OCI-LY3 (cell line): ENCODE measurements at regions not wholly inside any gene's neighbourhood (a gene's known extent, or its start where the extent isn't known, plus 50 kb on each side); places are given as distances from the start of the nearest gene placed in this dataset.
A peak's percentile ranks its signal among the peaks of the same experiment; 100 is the strongest.

ENCODE experiments used
- H2AFZ ChIP-seq: fragments of 200-600, 300-600 bp; shearing (Covaris generic); 2 replicates; pipeline ENCODE4 v1.6.0; 2014; ENCODE audit warnings: antibody characterized with exemption, low read depth, low read length
- H3K27ac ChIP-seq: fragments of 200-600, 300-600 bp; sonication (generic); 2 replicates; pipeline ENCODE4 v1.5.1; 2014; ENCODE audit warnings: mild to moderate bottlenecking, low read length, moderate library complexity, mixed read lengths
- H3K27me3 ChIP-seq: fragments of 200-600, 300-600 bp; sonication (generic); 2 replicates; pipeline ENCODE4 v1.6.1; 2014; ENCODE audit warnings: low read depth, low read length, mixed read lengths
- H3K36me3 ChIP-seq: fragments of 200-600, 300-600 bp; sonication (generic); replicated peaks from 2 replicates; pipeline ENCODE3; 2014; ENCODE audit warnings: low read depth, low read length, mixed read lengths
- H3K4me1 ChIP-seq: fragments of 300-600, 200-600 bp; sonication (generic); 2 replicates; pipeline ENCODE4 v1.6.1; 2014; ENCODE audit warnings: low read length, mixed read lengths
- H3K4me2 ChIP-seq: fragments of 200-600, 300-600 bp; sonication (generic); 2 replicates; pipeline ENCODE4 v1.6.1; 2014; ENCODE audit warnings: low read length, mixed read lengths
- H3K4me3 ChIP-seq: fragments of 300-600, 200-600 bp; sonication (generic); 2 replicates; pipeline ENCODE4 v1.5.1; 2014; ENCODE audit warnings: antibody characterized with exemption, mild to moderate bottlenecking, low read length, moderate library complexity
- H3K79me2 ChIP-seq: fragments of 300-600, 200-600 bp; shearing (Covaris generic); 2 replicates; pipeline ENCODE4 v1.6.1; 2014; ENCODE audit warnings: mild to moderate bottlenecking, low read length, mixed read lengths
- H3K9ac ChIP-seq: fragments of 300-600, 200-600 bp; shearing (Covaris generic); 2 replicates; pipeline ENCODE4 v1.6.0; 2014; ENCODE audit warnings: mild to moderate bottlenecking, low read length, moderate library complexity
- H3K9me3 ChIP-seq: fragments of 200-600, 300-600 bp; shearing (Covaris generic); 2 replicates; pipeline ENCODE4 v1.6.1; 2014; ENCODE audit warnings: low read length, mixed read lengths; ENCODE audit not compliant: insufficient read depth
- H4K20me1 ChIP-seq: fragments of 200-600, 300-600 bp; sonication (generic); 2 replicates; pipeline ENCODE4 v1.6.1; 2016; ENCODE audit warnings: low read length, mixed read lengths; ENCODE audit not compliant: insufficient read depth
- CTCF ChIP-seq: fragments of 200-600, 300-600 bp; sonication (generic); IDR thresholded peaks from 2 replicates; pipeline ENCODE4 v1.5.1; 2014; ENCODE audit warnings: antibody characterized with exemption, low read length, low read depth
- EZH2phosphoT487 ChIP-seq: fragments of 200-600 bp; shearing (Covaris generic); IDR thresholded peaks from 2 replicates; pipeline ENCODE4 v1.6.1; 2018; ENCODE audit warnings: antibody characterized with exemption, mixed run types, low read depth

- Histone ChIP-seq H3K4me1 (no peaks in the 10 kb centered on the region), H3K36me3 (no peaks in the 10 kb centered on the region), H2AFZ (no peak overlapping the region), H3K27ac (no peak overlapping the region), H3K9ac (no peak overlapping the region), H3K4me3 (no peak overlapping the region), H3K9me3 (no peaks in the 10 kb centered on the region), H4K20me1 (no peaks in the 10 kb centered on the region), H3K4me2 (no peak overlapping the region), H3K27me3 (no peaks in the 10 kb centered on the region), H3K79me2 (no peaks in the 10 kb centered on the region)
- TF ChIP-seq EZH2phosphoT487 (no peak), CTCF (no peak)
These were observed 457.9 kb upstream of the SLIT2 start for GRCh38 chr4:19793831-19794230.

- Histone ChIP-seq H2AFZ (no peak overlapping the region), H3K4me1 (no peaks in the 10 kb centered on the region), H3K27ac (no peak overlapping the region), H4K20me1 (no peaks in the 10 kb centered on the region), H3K9ac (no peak overlapping the region), H3K4me2 (no peak overlapping the region), H3K27me3 (no peaks in the 10 kb centered on the region), H3K9me3 (no peaks in the 10 kb centered on the region), H3K79me2 (no peaks in the 10 kb centered on the region), H3K4me3 (no peak overlapping the region), H3K36me3 (no peaks in the 10 kb centered on the region)
- no peak for TF ChIP-seq EZH2phosphoT487
- peak; percentile 16 for TF ChIP-seq CTCF
These were observed 460.1 kb upstream of the SLIT2 start for GRCh38 chr4:19791422-19792123.

- no peaks in the 10 kb centered on the region for H3K4me1 ChIP-seq
- H3K9ac ChIP-seq: no peak overlapping the region
- no peaks in the 10 kb centered on the region for H3K36me3 ChIP-seq
- H3K9me3 ChIP-seq: no peaks in the 10 kb centered on the region
- no peaks in the 10 kb centered on the region for H4K20me1 ChIP-seq
- H3K79me2 ChIP-seq: no peaks in the 10 kb centered on the region
- H3K27ac ChIP-seq: no peak overlapping the region
- TF ChIP-seq EZH2phosphoT487 (no peak), CTCF (no peak)
- H2AFZ ChIP-seq: no peak overlapping the region
- no peak overlapping the region for H3K4me3 ChIP-seq
- H3K27me3 ChIP-seq: no peaks in the 10 kb centered on the region
- H3K4me2 ChIP-seq: no peak overlapping the region
These were observed 465.1 kb upstream of the SLIT2 start for GRCh38 chr4:19786616-19787015.

GRCh38 chr4:19783667-19784223 is 468.0 kb upstream of the SLIT2 start:
- no peak overlapping the region for H3K4me3 ChIP-seq
- H3K9me3 ChIP-seq: no peaks in the 10 kb centered on the region
- no peaks in the 10 kb centered on the region for H3K4me1 ChIP-seq
- H3K27me3 ChIP-seq: no peaks in the 10 kb centered on the region
- no peaks in the 10 kb centered on the region for H4K20me1 ChIP-seq
- no peak overlapping the region for H3K27ac ChIP-seq
- no peaks in the 10 kb centered on the region for H3K79me2 ChIP-seq
- H3K36me3 ChIP-seq: no peaks in the 10 kb centered on the region
- no peak overlapping the region for H2AFZ ChIP-seq
- H3K9ac ChIP-seq: no peak overlapping the region
- no peak overlapping the region for H3K4me2 ChIP-seq
- TF ChIP-seq CTCF (no peak), EZH2phosphoT487 (no peak)
